Nephron (organoid): ENCODE measurements at regions not wholly inside any gene's neighbourhood (a gene's known extent, or its start where the extent isn't known, plus 50 kb on each side); places are given as distances from the start of the nearest gene placed in this dataset.

Experiments
- H3K27ac Mint-ChIP-seq, 3 experiments: 2 replicates each; pipeline ENCODE4 v1.8.0; 2020; ENCODE audit warnings: mixed read lengths in 3 of 3, mild to moderate bottlenecking in 2 of 3, moderate library complexity in 1 of 3
- H3K27me3 Mint-ChIP-seq: 2 replicates; pipeline ENCODE4 v1.8.0; 2021; ENCODE audit warnings: low read depth, mild to moderate bottlenecking, moderate library complexity, mixed read lengths
- H3K36me3 Mint-ChIP-seq: 2 replicates; pipeline ENCODE4 v1.8.0; 2020; ENCODE audit warnings: low read depth, mixed read lengths
- H3K4me1 Mint-ChIP-seq: 2 replicates; pipeline ENCODE4 v1.8.0; 2020; ENCODE audit warnings: mixed read lengths
- H3K4me3 Mint-ChIP-seq, 3 experiments: 2 replicates each; pipeline ENCODE4 v1.8.0; 2020; ENCODE audit warnings: mild to moderate bottlenecking in 3 of 3, mixed read lengths in 3 of 3, moderate library complexity in 2 of 3
- H3K9me3 Mint-ChIP-seq: 2 replicates; pipeline ENCODE4 v1.8.0; 2020; ENCODE audit warnings: mixed read lengths
- CTCF ChIP-seq, 3 experiments: fragments of 200-600 bp; sonication (generic); IDR thresholded peaks; one replicate each; pipeline ENCODE4 v1.5.0; 2021; ENCODE audit warnings: antibody characterized with exemption in 3 of 3; ENCODE audit not compliant: unreplicated experiment in 3 of 3

- Mint-ChIP-seq H3K4me3 (no peak overlapping the region), H3K4me1 (peaks cover 11% of the 10 kb centered on the region), H3K27me3 (no peaks in the 10 kb centered on the region), H3K27ac (no peak overlapping the region), H3K9me3 (no peaks in the 10 kb centered on the region), H3K36me3 (no peaks in the 10 kb centered on the region)
- no peak for TF ChIP-seq CTCF (IDR thresholded peaks at IDR 0.05; ENCODE audit: unreplicated experiment in 3 of 3)
Observed at GRCh38 chr3:110414855-110415254, 656.8 kb upstream of the NECTIN3 start.

DNA sequence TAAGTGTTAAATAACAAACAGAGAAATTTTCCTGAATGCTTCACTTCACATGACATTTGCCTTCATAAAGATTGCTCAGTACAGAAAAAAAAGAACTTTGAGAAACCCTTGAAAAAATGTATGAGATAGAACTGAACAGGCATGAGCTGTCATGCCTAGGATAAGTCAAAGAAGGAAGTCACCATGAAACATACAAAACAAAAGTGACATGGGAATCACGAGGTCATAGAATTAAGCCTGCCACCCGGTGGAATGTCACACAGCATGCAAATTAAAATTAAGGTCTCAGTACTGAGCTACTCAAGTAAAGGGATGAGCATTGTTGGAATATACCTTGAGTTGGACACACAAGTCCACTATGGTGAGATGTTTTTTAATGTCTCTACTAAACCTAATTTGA, 652.5 kb upstream of the NECTIN3 start:
- Mint-ChIP-seq H3K36me3 (no peaks in the 10 kb centered on the region), H3K4me1 (peaks cover 5% of the 10 kb centered on the region), H3K27ac (no peak overlapping the region), H3K27me3 (no peaks in the 10 kb centered on the region), H3K9me3 (no peaks in the 10 kb centered on the region), H3K4me3 (no peak overlapping the region)
- no peak for TF ChIP-seq CTCF (IDR thresholded peaks at IDR 0.05; ENCODE audit: unreplicated experiment in 3 of 3)

DNA sequence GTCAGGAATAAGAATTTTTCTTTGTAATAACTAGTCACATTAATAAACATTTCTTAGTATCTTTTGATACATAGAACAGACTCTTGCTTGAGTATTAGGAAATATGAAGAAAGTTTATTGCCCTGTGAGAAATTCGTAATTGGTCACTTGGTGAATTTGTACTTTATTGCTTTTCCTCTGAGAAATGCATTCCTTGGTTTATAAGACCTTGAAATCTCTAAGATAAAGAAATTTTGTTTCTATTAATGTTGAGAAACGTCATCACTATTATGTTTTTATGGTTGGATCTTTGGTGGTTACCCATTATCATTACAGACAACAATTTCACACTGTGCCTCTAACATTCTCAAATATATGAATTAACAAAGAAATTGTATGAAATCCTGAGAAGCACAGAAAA, 652.0 kb upstream of the NECTIN3 start:
- no peak overlapping the region for H3K4me3 Mint-ChIP-seq
- H3K36me3 Mint-ChIP-seq: no peaks in the 10 kb centered on the region
- no peak for TF ChIP-seq CTCF (IDR thresholded peaks at IDR 0.05; ENCODE audit: unreplicated experiment in 3 of 3)
- H3K27ac Mint-ChIP-seq: peak overlapping the region in 1 of 3 experiments; percentile 30
- H3K9me3 Mint-ChIP-seq: no peaks in the 10 kb centered on the region
- H3K4me1 Mint-ChIP-seq: peaks cover 5% of the 10 kb centered on the region
- H3K27me3 Mint-ChIP-seq: no peaks in the 10 kb centered on the region

GRCh38 chr3:110420158-110420641, 651.4 kb upstream of the NECTIN3 start:
- Mint-ChIP-seq H3K4me3 (no peak overlapping the region), H3K36me3 (no peaks in the 10 kb centered on the region), H3K27ac (peak overlapping the region in 1 of 3 experiments; percentile 30), H3K4me1 (peaks cover 5% of the 10 kb centered on the region), H3K9me3 (no peaks in the 10 kb centered on the region), H3K27me3 (no peaks in the 10 kb centered on the region)
- TF ChIP-seq CTCF (IDR thresholded peaks at IDR 0.05; ENCODE audit: unreplicated experiment in 3 of 3): no peak

DNA sequence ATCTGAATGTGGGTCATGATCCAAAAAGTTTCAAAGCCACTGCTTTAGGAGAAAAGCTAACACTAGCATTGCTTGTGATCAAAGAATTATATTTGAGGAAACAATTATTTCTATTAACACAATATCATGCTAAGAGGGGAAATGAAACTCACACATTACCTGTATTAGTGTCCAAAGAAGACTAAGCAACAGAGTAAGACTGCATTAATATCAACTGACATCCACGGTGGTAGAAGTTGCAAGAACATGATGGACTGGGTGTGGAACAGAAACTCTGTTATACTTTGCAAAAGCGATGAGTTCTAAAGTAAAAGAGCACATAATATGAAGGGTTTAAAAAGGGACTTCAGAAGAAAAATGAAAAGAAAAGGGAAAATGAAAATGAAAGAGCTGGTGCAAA, 648.3 kb upstream of the NECTIN3 start:
- Mint-ChIP-seq H3K9me3 (no peaks in the 10 kb centered on the region), H3K4me1 (peaks cover 5% of the 10 kb centered on the region), H3K4me3 (no peak overlapping the region), H3K27me3 (no peaks in the 10 kb centered on the region), H3K27ac (no peak overlapping the region), H3K36me3 (no peaks in the 10 kb centered on the region)
- TF ChIP-seq CTCF (IDR thresholded peaks at IDR 0.05; ENCODE audit: unreplicated experiment in 3 of 3): no peak

DNA sequence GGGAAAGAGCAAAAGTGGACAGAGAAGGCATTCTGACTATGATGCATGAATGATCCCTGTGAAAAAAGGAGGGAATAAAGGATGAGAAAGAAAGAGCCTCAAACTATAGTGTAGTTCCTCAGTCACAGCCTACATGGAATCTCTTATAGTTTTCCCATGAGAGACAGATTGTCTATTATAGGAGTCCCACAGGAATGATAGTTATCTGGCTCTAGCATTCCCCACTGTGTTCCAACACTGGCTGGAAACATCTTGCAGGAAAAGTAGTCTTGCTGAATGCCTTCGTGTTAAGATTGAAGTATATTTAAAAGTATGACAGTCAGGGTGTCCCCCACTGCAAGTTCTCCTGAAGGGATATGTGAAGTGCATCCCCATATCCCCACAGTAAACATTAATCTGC, 641.5 kb upstream of the NECTIN3 start:
- no peaks in the 10 kb centered on the region for H3K36me3 Mint-ChIP-seq
- no peaks in the 10 kb centered on the region for H3K9me3 Mint-ChIP-seq
- H3K4me1 Mint-ChIP-seq: no peaks in the 10 kb centered on the region
- no peaks in the 10 kb centered on the region for H3K27me3 Mint-ChIP-seq
- H3K4me3 Mint-ChIP-seq: no peak overlapping the region
- no peak for TF ChIP-seq CTCF (IDR thresholded peaks at IDR 0.05; ENCODE audit: unreplicated experiment in 3 of 3)
- no peak overlapping the region for H3K27ac Mint-ChIP-seq
